Activated T-helper 1 cell treated with anti-CD3 and anti-CD28 coated beads, Interleukin-12 subunit alpha, Interleukin-12 subunit beta, Interleukin-2, Interleukin-4 antibody, amounts not matched to agents 30 ng/mL and 10 ng/mL and 1 ng/mL, durations not matched to agents 14 hours and 24 hours and 36 hours (primary cell): ENCODE measurements at regions not wholly inside any gene's neighbourhood (a gene's known extent, or its start where the extent isn't known, plus 50 kb on each side); places are given as distances from the start of the nearest gene placed in this dataset.

ENCODE experiments used
- DNase-seq: peaks from one replicate; pipeline ENCODE4 v3.0.0; 2021; ENCODE audit warnings: low spot score
- H3K27ac Mint-ChIP-seq: one replicate; pipeline ENCODE4 v1.8.0; 2021; ENCODE audit warnings: mild to moderate bottlenecking, mixed read lengths
- H3K27me3 Mint-ChIP-seq: one replicate; pipeline ENCODE4 v1.8.0; 2022; ENCODE audit warnings: mild to moderate bottlenecking, moderate library complexity, mixed read lengths; ENCODE audit not compliant: insufficient read depth
- H3K36me3 Mint-ChIP-seq: one replicate; pipeline ENCODE4 v1.8.0; 2021; ENCODE audit warnings: low read depth, mixed read lengths
- H3K4me1 Mint-ChIP-seq: one replicate; pipeline ENCODE4 v1.8.0; 2021; ENCODE audit warnings: low read depth, mixed read lengths
- H3K4me3 Mint-ChIP-seq: one replicate; pipeline ENCODE4 v1.8.0; 2021; ENCODE audit warnings: mild to moderate bottlenecking, moderate library complexity, mixed read lengths
- H3K9me3 Mint-ChIP-seq: one replicate; pipeline ENCODE4 v1.8.0; 2021; ENCODE audit warnings: mixed read lengths
- intact Hi-C: fragments of 100-400 bp; cut with micrococcal nuclease; formaldehyde crosslinking; loops from one replicate; pipeline ENCODE4 v1.15.1; 2024

DNA sequence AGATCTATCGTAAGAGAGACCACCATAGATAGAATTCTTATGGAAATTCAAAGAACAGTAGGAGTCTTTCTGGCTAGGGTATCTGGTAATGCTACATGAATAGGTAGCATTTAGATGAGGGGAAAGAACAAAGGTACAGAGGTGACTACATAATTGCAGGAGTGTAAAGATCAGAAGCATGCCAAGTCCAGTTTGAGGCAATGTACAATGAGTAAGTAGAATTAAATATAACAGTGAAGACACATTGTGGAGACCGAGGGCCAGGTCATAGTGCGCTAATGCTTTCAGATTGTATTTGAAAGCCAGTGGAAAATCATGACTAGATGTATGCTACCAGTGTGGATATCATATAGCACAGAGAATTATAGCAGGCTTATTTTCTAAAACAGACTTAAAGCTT, 1611.6 kb upstream of the LRRTM3 start:
- no peaks in the 10 kb centered on the region for H3K27me3 Mint-ChIP-seq
- intact Hi-C loops, result no loop called here
- no peaks in the 10 kb centered on the region for H3K4me1 Mint-ChIP-seq
- H3K27ac Mint-ChIP-seq, result no peak overlapping the region
- no peaks in the 10 kb centered on the region for H3K36me3 Mint-ChIP-seq
- H3K9me3 Mint-ChIP-seq, result no peaks in the 10 kb centered on the region
- DNase-seq, result no peak
- H3K4me3 Mint-ChIP-seq, result no peak overlapping the region

DNA sequence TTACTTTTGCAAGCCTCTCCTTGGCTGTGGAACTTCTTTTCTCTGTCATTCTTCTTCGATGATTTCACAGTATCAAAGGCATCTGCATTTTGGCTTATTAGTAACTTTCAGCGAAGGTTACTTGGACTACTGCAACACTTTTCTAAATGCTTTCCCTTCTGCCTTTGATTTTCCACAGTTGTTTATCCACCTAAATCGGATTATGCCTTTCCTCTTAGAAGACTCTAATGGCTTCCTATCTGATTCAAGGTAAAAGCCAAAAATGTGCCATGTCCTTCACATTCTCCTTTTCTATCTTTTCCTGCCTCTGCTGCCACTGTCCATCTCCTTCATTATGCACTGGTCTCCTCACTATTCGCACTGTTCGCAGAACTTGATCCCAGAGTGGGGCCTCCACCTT, 1606.3 kb upstream of the LRRTM3 start:
- DNase-seq, result no peak
- Mint-ChIP-seq H3K27ac (no peak overlapping the region), H3K9me3 (no peaks in the 10 kb centered on the region), H3K36me3 (no peaks in the 10 kb centered on the region), H3K27me3 (peaks cover 1% of the 10 kb centered on the region), H3K4me3 (no peak overlapping the region), H3K4me1 (no peaks in the 10 kb centered on the region)
- intact Hi-C loops, result no loop called here

DNA sequence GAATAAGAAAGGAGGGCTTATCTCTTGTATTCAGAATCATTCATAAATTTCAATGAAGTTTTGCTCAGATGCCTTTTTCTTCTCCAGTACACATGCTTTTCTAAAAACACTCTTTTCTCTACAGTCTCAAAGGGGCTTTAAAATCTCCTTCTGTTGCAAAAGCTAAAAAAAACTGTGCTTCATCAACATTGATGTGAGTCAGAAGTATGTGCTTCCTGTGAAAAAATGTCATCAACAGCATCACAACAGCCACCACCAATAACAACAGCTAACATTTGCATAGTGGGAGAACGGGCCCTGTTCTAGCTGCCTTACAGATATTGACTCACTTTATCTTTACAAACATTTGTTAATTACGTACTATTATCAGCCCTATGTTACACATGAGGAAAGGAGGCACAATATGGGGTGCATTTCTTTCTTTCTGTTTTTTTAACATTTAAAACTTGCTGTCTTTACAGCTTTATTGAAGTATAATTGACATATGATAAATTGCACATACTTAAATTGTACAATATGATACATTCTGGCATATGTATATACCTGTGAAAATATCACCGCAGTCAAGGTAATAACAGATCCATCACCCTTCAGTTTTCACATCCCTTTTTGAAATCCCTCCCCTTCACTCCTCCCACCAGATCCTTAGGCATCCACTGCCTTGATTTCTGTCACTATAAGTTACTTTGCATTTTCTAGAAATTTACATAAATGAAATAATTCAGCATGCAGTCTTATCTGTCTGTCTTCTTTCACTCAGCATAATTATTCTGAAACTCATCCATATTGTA, 1605.4 kb upstream of the LRRTM3 start:
- no peaks in the 10 kb centered on the region for H3K4me1 Mint-ChIP-seq
- no peak overlapping the region for H3K4me3 Mint-ChIP-seq
- no peaks in the 10 kb centered on the region for H3K36me3 Mint-ChIP-seq
- no peak overlapping the region for H3K27ac Mint-ChIP-seq
- intact Hi-C loops, result no loop called here
- peaks cover 1% of the 10 kb centered on the region for H3K27me3 Mint-ChIP-seq
- no peak for DNase-seq
- no peaks in the 10 kb centered on the region for H3K9me3 Mint-ChIP-seq

DNA sequence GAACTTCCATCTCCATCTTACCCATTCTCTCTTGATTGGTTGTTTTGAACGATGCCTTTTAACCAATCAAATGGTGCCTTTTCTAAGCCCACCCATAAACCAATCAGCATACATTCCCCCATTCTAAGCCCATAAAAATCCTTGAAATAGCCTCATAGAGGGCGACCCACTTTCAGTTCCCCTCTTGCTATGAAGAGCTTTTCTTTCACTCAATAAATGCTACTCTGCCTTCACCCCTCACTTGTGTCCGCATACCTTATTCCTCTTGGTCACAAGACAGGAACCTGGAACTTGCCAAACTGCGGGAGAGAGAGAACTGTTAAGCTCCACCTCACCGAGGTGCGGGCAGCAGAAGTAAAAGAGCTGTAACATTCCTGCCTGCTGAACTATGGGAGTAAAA, 1602.0 kb upstream of the LRRTM3 start:
- Mint-ChIP-seq H3K27me3 (peaks cover 1% of the 10 kb centered on the region), H3K27ac (no peak overlapping the region), H3K4me3 (no peak overlapping the region), H3K4me1 (no peaks in the 10 kb centered on the region), H3K9me3 (no peaks in the 10 kb centered on the region), H3K36me3 (no peaks in the 10 kb centered on the region)
- DNase-seq, result no peak
- intact Hi-C loops, result no loop called here

DNA sequence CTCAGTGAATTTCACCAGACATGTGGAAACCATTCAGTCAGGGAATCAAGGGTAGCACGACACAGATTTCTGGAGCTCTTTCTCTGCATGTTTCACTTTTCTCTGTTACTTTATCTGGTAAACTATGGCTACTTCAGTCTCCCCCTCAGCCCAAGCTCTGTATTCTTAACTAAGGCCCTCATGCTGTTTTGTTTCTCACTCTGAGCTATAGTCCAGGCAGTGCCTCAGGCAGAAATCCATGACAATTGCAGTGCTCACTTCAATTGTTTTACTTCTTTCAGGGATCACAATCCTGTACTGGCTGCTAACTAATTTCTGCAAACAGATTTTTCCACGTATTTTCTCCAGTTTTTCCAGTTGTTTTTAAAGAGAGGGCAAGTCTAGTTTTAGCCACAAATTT, 1599.9 kb upstream of the LRRTM3 start:
- intact Hi-C loops, result no loop called here
- H3K9me3 Mint-ChIP-seq, result no peaks in the 10 kb centered on the region
- H3K4me3 Mint-ChIP-seq, result no peak overlapping the region
- DNase-seq, result no peak
- no peaks in the 10 kb centered on the region for H3K27me3 Mint-ChIP-seq
- no peaks in the 10 kb centered on the region for H3K36me3 Mint-ChIP-seq
- H3K4me1 Mint-ChIP-seq, result no peaks in the 10 kb centered on the region
- no peak overlapping the region for H3K27ac Mint-ChIP-seq

DNA sequence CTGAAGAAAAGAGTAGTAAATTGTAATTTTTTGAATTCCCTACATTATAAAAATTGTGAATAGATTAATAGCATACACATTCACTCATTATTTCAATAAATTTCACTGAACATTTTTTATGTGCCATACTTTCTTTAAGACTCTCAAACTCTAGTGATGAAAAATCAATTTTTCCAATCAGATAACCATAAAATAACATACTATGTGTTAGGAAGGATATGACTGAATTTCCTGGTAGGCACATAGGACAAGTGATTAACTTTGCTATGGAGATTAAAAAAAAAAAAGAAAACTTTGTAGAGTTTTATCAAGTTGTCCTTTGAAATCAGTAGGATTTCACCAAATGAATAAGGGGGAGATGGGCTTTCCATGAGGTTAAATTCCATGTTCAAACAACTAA, 1597.3 kb upstream of the LRRTM3 start:
- no peaks in the 10 kb centered on the region for H3K36me3 Mint-ChIP-seq
- no peaks in the 10 kb centered on the region for H3K27me3 Mint-ChIP-seq

DNA sequence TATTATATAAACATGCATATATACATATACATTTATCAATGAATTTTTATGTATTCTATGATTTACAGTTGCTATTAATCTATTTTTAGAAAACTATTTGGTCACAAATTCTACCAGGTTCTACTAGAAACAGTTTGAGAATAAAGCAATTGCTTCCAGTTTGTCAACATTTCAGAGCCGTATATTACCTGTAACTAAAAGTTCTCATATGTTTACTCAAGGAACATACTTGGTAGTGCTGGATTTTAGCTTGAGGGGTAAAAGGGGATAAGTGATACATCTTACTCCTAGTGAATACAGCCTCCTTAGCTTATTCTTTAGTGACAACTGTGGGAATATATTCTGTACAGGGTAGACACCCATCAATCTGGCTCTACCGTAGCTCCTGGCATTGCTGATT, 1590.5 kb upstream of the LRRTM3 start:
- no peaks in the 10 kb centered on the region for H3K27me3 Mint-ChIP-seq
- H3K9me3 Mint-ChIP-seq, result no peaks in the 10 kb centered on the region
- intact Hi-C loops, result no loop called here
- H3K4me1 Mint-ChIP-seq, result no peaks in the 10 kb centered on the region
- H3K27ac Mint-ChIP-seq, result no peak overlapping the region
- no peaks in the 10 kb centered on the region for H3K36me3 Mint-ChIP-seq
- no peak overlapping the region for H3K4me3 Mint-ChIP-seq
- no peak for DNase-seq

More for the DNA sequence above, 1597.3 kb upstream of the LRRTM3 start:
- no peaks in the 10 kb centered on the region for H3K9me3 Mint-ChIP-seq
- H3K27ac Mint-ChIP-seq, result no peak overlapping the region
- no peaks in the 10 kb centered on the region for H3K4me1 Mint-ChIP-seq
- intact Hi-C loops, result no loop called here
- DNase-seq, result no peak
- no peak overlapping the region for H3K4me3 Mint-ChIP-seq

DNA sequence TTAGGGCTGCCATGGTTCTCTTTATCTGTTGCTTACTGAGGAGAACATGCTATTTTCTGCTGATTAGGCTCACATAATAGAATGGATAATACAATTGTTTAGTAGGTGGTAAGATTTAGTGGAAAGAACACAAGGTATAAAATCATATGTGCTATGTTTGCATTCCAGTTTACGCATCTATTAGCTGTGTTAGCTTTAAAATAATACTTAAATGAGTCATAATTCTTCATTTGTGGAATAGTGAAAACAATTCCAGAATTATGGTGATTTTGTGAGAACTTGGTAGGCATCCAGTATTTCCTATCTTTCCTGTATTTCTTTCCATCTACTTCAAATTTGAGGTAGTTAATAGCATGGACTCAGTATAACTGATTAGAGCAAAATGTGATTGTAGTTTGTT, 1585.5 kb upstream of the LRRTM3 start:
- Mint-ChIP-seq H3K27ac (no peak overlapping the region), H3K27me3 (no peaks in the 10 kb centered on the region), H3K9me3 (no peaks in the 10 kb centered on the region), H3K36me3 (no peaks in the 10 kb centered on the region), H3K4me3 (no peak overlapping the region), H3K4me1 (no peaks in the 10 kb centered on the region)
- no peak for DNase-seq
- intact Hi-C loops, result no loop called here

DNA sequence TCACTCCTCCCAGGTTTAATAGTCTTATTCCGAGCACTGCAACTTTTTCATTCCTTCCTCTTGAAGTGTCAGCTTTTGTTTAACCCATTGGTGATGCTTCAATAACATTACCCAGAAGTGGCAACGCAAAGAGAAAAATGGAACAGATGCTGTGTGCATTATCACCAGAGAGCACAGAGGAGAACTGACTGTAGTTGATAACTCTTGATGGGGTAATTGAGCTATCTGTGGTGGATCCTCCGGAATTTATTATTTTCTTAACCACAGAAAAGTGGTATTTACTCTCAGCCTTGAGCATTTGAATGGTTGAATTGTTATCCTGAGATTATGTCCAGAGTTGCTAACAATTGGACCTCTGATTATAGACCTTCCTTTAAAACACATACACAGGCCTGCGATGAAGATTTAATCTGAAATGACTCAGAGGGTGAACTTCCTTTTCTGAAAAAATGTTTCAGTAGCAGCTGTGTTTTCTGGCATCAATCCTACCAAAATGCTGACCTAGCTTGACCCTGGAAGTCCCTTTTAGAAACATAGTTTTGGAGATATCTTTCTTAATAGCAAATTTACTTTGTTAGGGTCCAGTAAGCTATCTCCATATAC, 1584.4 kb upstream of the LRRTM3 start:
- Mint-ChIP-seq H3K9me3 (no peaks in the 10 kb centered on the region), H3K36me3 (no peaks in the 10 kb centered on the region), H3K4me1 (no peaks in the 10 kb centered on the region), H3K27me3 (no peaks in the 10 kb centered on the region), H3K4me3 (no peak overlapping the region), H3K27ac (no peak overlapping the region)
- no peak for DNase-seq
- intact Hi-C loops, result no loop called here

DNA sequence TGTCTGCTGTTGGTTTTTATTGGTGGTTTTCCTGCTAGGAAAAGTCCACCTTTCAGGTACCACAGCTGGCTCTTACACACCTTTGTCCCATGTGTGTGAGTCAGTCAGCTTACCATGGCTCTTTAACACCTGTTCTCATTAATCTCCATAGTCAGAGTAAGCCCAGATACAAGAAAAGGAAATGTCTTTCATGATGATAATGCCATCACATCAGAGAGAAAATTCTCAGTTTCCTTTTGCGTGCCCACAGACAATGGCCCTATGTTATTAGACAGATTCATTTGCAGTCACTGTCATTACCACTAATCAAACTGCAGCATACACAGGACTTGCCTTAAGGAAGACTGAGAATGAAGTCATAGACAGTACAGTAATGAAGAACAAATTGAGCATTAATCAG, 1583.6 kb upstream of the LRRTM3 start:
- Mint-ChIP-seq H3K36me3 (no peaks in the 10 kb centered on the region), H3K4me1 (no peaks in the 10 kb centered on the region), H3K27ac (no peak overlapping the region), H3K9me3 (no peaks in the 10 kb centered on the region), H3K27me3 (no peaks in the 10 kb centered on the region), H3K4me3 (no peak overlapping the region)
- intact Hi-C loops, result no loop called here
- DNase-seq, result no peak

DNA sequence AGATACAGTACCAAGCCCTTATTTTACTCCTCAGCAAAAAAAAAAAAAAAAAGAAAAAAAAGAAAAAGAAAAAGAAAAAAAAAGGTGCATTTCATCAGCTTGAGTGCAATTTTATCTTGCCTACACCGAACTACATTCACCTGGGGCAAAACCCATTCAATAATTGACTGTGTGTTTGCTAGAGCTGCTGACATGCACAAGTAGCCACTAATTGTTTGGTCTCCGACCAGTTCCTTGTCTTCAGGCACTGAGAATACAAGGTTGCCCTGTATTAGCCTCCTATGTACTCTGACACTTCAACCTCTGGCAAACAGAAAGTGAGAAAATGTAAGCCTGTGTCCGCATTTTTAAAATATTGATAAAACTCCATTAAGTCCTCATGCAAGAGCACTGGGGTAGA, 1579.4 kb upstream of the LRRTM3 start:
- intact Hi-C loops, result no loop called here
- H3K27ac Mint-ChIP-seq, result no peak overlapping the region
- no peak overlapping the region for H3K4me3 Mint-ChIP-seq
- no peaks in the 10 kb centered on the region for H3K9me3 Mint-ChIP-seq
- no peaks in the 10 kb centered on the region for H3K4me1 Mint-ChIP-seq
- no peak for DNase-seq
- no peaks in the 10 kb centered on the region for H3K27me3 Mint-ChIP-seq
- H3K36me3 Mint-ChIP-seq, result no peaks in the 10 kb centered on the region

DNA sequence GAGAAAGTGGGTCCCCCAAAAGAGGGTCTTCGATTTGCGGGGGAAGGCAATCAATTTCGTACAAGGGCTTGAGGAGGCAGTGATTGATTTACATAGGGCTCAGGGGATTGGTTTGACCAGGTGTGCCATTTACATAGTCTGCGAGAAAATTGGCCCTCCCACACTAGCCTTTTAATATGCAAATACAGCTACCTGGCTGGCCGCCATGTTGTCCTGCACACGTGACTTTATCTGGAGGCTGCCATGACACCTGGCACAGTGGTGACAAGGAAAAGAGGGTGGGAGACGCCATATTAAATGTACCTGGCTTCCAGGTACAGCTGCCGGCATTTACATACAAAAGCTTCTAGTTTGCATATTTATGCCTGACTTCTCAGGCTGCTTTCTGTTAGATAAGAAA, 1577.2 kb upstream of the LRRTM3 start:
- no peak overlapping the region for H3K4me3 Mint-ChIP-seq
- intact Hi-C loops, result no loop called here
- H3K27me3 Mint-ChIP-seq, result no peaks in the 10 kb centered on the region
- H3K27ac Mint-ChIP-seq, result no peak overlapping the region
- H3K4me1 Mint-ChIP-seq, result no peaks in the 10 kb centered on the region
- no peaks in the 10 kb centered on the region for H3K36me3 Mint-ChIP-seq
- DNase-seq, result no peak
- H3K9me3 Mint-ChIP-seq, result no peaks in the 10 kb centered on the region

DNA sequence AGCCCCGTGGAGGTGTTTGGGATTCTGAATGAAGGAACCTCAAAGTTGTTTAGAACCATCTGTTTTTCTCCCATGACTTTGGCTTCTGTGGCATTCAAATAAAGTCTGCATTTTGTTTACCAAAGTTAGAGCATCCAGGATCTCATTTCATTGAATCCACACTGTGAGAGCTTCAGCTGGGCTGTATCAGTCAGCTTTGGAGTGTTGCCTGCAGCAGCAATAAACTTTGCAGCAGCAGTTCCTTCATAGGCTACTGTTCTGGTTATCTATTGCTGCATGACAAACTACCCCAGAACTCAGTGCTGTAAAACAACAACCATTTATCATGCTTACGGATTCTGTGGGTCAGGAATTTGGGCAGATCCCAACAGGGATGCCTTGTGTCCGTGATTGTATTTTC, 1575.2 kb upstream of the LRRTM3 start:
- no peaks in the 10 kb centered on the region for H3K36me3 Mint-ChIP-seq
- intact Hi-C loops, result no loop called here

More for the DNA sequence above, 1575.2 kb upstream of the LRRTM3 start:
- H3K4me3 Mint-ChIP-seq, result no peak overlapping the region
- H3K27ac Mint-ChIP-seq, result no peak overlapping the region
- no peaks in the 10 kb centered on the region for H3K27me3 Mint-ChIP-seq
- H3K9me3 Mint-ChIP-seq, result no peaks in the 10 kb centered on the region
- no peaks in the 10 kb centered on the region for H3K4me1 Mint-ChIP-seq
- DNase-seq, result no peak
